Liver (tissue), 7 donors: ENCODE measurements at regions not wholly inside any gene's neighbourhood (a gene's known extent, or its start where the extent isn't known, plus 50 kb on each side); places are given as distances from the start of the nearest gene placed in this dataset.

ENCODE experiments used
- DNase-seq: peaks from one replicate; pipeline ENCODE4 v3.0.0-alpha.2; 2017; ENCODE audit warnings: low spot score
- H3K27ac ChIP-seq, 2 donors: one replicate each; pipeline ENCODE4 v1.7.0; 2013; ENCODE audit warnings: inconsistent platforms in 2 of 2, low read length in 2 of 2, control low read depth in 1 of 2, low read depth in 1 of 2, mild to moderate bottlenecking in 1 of 2
- H3K27me3 ChIP-seq, 4 donors: one replicate each; pipeline versions ENCODE4 v1.6.1 to v1.7.0; 2013; ENCODE audit warnings: low read length in 3 of 4, inconsistent platforms in 1 of 4, mild to moderate bottlenecking in 1 of 4, moderate library complexity in 1 of 4; ENCODE audit not compliant: control insufficient read depth in 4 of 4, insufficient read depth in 4 of 4
- H3K36me3 ChIP-seq, 4 donors: one replicate each; pipeline versions ENCODE4 v1.6.1 to v1.7.0; 2013; ENCODE audit warnings: low read length in 3 of 4, mild to moderate bottlenecking in 3 of 4, low read depth in 1 of 4, moderate library complexity in 1 of 4; ENCODE audit not compliant: control insufficient read depth in 4 of 4, insufficient read depth in 3 of 4
- H3K4me1 ChIP-seq, 4 donors: one replicate each; pipeline versions ENCODE4 v1.6.1 to v1.7.0; 2013; ENCODE audit warnings: low read length in 3 of 4, mild to moderate bottlenecking in 3 of 4, moderate library complexity in 1 of 4; ENCODE audit not compliant: control insufficient read depth in 4 of 4, insufficient read depth in 4 of 4
- H3K4me3 ChIP-seq, 3 donors: one replicate each; pipeline versions ENCODE4 v1.6.1 to v1.7.0; 2013; ENCODE audit warnings: low read length in 3 of 3, control low read depth in 1 of 3, low read depth in 1 of 3, mild to moderate bottlenecking in 1 of 3
- H3K9ac ChIP-seq, 2 donors: one replicate each; pipeline ENCODE4 v1.7.0; 2013; ENCODE audit warnings: low read length in 2 of 2, mild to moderate bottlenecking in 2 of 2, moderate library complexity in 2 of 2, control low read depth in 1 of 2, low read depth in 1 of 2
- H3K9me3 ChIP-seq, 4 donors: one replicate each; pipeline versions ENCODE4 v1.6.1 to v1.7.0; 2013; ENCODE audit warnings: low read length in 3 of 4; ENCODE audit not compliant: control insufficient read depth in 4 of 4
- ATF3 ChIP-seq: IDR thresholded peaks from 2 replicates; pipeline ENCODE4 v1.6.1; 2016; ENCODE audit warnings: antibody characterized with exemption
- EGR1 ChIP-seq, 2 donors: IDR thresholded peaks; 2 replicates each; pipeline ENCODE4 v1.6.1; 2016 to 2018; ENCODE audit warnings: antibody characterized with exemption in 2 of 2, low read depth in 2 of 2
- FOXA1 ChIP-seq: IDR thresholded peaks from 2 replicates; pipeline ENCODE4 v1.6.1; 2016; ENCODE audit warnings: antibody characterized with exemption
- FOXA2 ChIP-seq: IDR thresholded peaks from 2 replicates; pipeline ENCODE4 v1.6.1; 2016; ENCODE audit warnings: antibody characterized with exemption
- GABPA ChIP-seq, 2 donors: IDR thresholded peaks in 1 of 2; conservative IDR thresholded peaks in 1 of 2; 2 replicates each; pipeline ENCODE4 v1.6.1; 2016; ENCODE audit warnings: antibody characterized with exemption in 2 of 2, mild to moderate bottlenecking in 1 of 2, moderate library complexity in 1 of 2
- HNF4A ChIP-seq, 2 donors: conservative IDR thresholded peaks; 2 replicates each; pipeline ENCODE4 v1.6.1; 2016; ENCODE audit warnings: antibody characterized with exemption in 2 of 2, mild to moderate bottlenecking in 2 of 2
- HNF4G ChIP-seq: IDR thresholded peaks from 2 replicates; pipeline ENCODE4 v1.6.1; 2016; ENCODE audit warnings: antibody characterized with exemption
- JUND ChIP-seq, 2 donors: IDR thresholded peaks; 2 replicates each; pipeline ENCODE4 v1.6.1; 2016; ENCODE audit warnings: antibody characterized with exemption in 2 of 2
- NR2F2 ChIP-seq: IDR thresholded peaks from 2 replicates; pipeline ENCODE4 v1.6.1; 2016; ENCODE audit warnings: antibody characterized with exemption
- RAD21 ChIP-seq, 2 donors: IDR thresholded peaks; 2 replicates each; pipeline ENCODE4 v1.6.1; 2016; ENCODE audit warnings: antibody characterized with exemption in 2 of 2, mild to moderate bottlenecking in 2 of 2
- REST ChIP-seq: IDR thresholded peaks from 2 replicates; pipeline ENCODE4 v1.6.1; 2016; ENCODE audit warnings: antibody characterized with exemption, mild to moderate bottlenecking
- RXRA ChIP-seq, 2 donors: IDR thresholded peaks; 2 replicates each; pipeline ENCODE4 v1.6.1; 2017 to 2018; ENCODE audit warnings: antibody characterized with exemption in 2 of 2, mild to moderate bottlenecking in 1 of 2
- SP1 ChIP-seq: IDR thresholded peaks from 2 replicates; pipeline ENCODE4 v1.6.1; 2018; ENCODE audit warnings: antibody characterized with exemption, mild to moderate bottlenecking
- TAF1 ChIP-seq: conservative IDR thresholded peaks from 2 replicates; pipeline ENCODE4 v1.6.1; 2016; ENCODE audit warnings: antibody characterized with exemption, mild to moderate bottlenecking
- YY1 ChIP-seq: IDR thresholded peaks from 2 replicates; pipeline ENCODE4 v1.6.1; 2016; ENCODE audit warnings: antibody characterized with exemption, mild to moderate bottlenecking
- WGBS: extraction: QIAGEN DNeasy Blood & Tissue Kit; methylation state at CpG from one replicate; pipeline ENCODE4 v1.1.7; 2013; 5-methylcytosine and 5-hydroxymethylcytosine counted together
- TF ChIP-seq, protein P1 (sequence below): IDR thresholded peaks from 2 replicates; pipeline ENCODE4 v1.6.1; 2016; ENCODE audit warnings: antibody characterized with exemption
- TF ChIP-seq, protein P2 (sequence below): IDR thresholded peaks from 2 replicates; pipeline ENCODE4 v1.6.1; 2016; ENCODE audit warnings: antibody characterized with exemption
- donor health status: healthy.
- donor health status: healthy.
- donor health status: healthy.
- donor health status: healthy.

DNA sequence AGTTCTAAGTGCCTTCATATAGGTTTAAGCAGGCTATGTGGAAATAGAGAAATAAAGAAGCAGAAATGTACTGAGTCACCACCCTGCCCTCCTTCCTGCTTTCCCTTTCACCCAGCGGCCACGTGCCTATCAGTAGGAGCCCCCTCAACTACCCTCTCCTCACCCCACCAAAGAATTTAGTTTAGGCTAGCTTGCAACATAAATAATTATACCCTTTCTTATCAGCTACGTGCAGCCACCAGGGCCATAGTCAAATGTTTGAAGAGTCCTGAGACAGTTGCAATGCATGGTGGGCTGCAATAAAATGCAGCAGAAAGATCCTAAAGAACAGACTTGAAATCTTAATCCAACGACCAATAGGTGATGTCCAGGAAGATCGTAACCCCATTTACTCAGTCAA lies 101.2 kb downstream of the RTP5 start:
- WGBS, result 86% methylated on average over 5 of the region's 5 CpGs
- DNase-seq, result no peak
- Histone ChIP-seq H3K9me3 (no peaks in the 10 kb centered on the region), H3K4me3 (no peak overlapping the region), H3K27me3 (no peaks in the 10 kb centered on the region), H3K9ac (no peak overlapping the region), H3K4me1 (no peaks in the 10 kb centered on the region), H3K36me3 (peaks cover 0 to 4% (median under 1%) of the 10 kb centered on the region in 4 donors), H3K27ac (no peak overlapping the region)
- TF ChIP-seq RXRA (IDR thresholded peaks at IDR 0.05), result no peak
- no peak for TF ChIP-seq REST
- TF ChIP-seq RAD21 (IDR thresholded peaks at IDR 0.05), result no peak
- TF ChIP-seq GABPA (IDR thresholded peaks at IDR 0.05 in 1 of 2, conservative IDR thresholded peaks at IDR 0.05 in 1 of 2), result no peak
- TF ChIP-seq TAF1, result no peak
- TF ChIP-seq, protein P1, sequence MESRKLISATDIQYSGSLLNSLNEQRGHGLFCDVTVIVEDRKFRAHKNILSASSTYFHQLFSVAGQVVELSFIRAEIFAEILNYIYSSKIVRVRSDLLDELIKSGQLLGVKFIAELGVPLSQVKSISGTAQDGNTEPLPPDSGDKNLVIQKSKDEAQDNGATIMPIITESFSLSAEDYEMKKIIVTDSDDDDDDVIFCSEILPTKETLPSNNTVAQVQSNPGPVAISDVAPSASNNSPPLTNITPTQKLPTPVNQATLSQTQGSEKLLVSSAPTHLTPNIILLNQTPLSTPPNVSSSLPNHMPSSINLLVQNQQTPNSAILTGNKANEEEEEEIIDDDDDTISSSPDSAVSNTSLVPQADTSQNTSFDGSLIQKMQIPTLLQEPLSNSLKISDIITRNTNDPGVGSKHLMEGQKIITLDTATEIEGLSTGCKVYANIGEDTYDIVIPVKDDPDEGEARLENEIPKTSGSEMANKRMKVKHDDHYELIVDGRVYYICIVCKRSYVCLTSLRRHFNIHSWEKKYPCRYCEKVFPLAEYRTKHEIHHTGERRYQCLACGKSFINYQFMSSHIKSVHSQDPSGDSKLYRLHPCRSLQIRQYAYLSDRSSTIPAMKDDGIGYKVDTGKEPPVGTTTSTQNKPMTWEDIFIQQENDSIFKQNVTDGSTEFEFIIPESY, result no peak
- no peak for TF ChIP-seq HNF4A (conservative IDR thresholded peaks at IDR 0.05)
- no peak for TF ChIP-seq YY1
- TF ChIP-seq ATF3, result no peak
- TF ChIP-seq JUND (IDR thresholded peaks at IDR 0.05), result no peak
- no peak for TF ChIP-seq SP1
- TF ChIP-seq FOXA1, result no peak
- TF ChIP-seq, protein P2, sequence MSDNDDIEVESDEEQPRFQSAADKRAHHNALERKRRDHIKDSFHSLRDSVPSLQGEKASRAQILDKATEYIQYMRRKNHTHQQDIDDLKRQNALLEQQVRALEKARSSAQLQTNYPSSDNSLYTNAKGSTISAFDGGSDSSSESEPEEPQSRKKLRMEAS, result no peak
- TF ChIP-seq FOXA2, result no peak
- no peak for TF ChIP-seq EGR1 (IDR thresholded peaks at IDR 0.05; ENCODE audit: low read depth in 2 of 2)

DNA sequence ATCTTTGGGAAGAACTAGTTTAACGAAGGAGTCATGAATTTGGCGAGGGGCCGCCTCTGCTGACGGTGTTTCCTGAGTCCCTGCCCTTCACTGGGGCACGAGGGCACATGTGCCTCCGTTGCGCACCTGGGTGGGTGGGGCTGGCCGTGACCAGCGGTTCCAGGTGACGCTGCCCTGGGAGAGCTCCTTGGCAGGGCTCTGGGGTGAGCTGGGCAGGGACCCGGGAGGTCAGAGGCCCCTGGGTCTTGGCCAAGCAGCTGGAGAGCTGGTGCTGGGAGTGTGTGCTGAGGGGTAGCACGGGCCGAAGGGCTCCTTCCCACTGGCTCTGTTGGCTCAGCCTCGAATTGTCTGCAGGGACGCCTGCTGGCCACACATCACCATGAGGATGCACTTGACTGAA lies 104.6 kb downstream of the RTP5 start:
- Histone ChIP-seq H3K27ac (no peak overlapping the region), H3K4me3 (no peak overlapping the region), H3K9ac (no peak overlapping the region), H3K9me3 (no peaks in the 10 kb centered on the region), H3K36me3 (peaks cover 0 to 4% (median under 1%) of the 10 kb centered on the region in 4 donors), H3K4me1 (no peaks in the 10 kb centered on the region), H3K27me3 (no peaks in the 10 kb centered on the region)
- DNase-seq, result no peak
- TF ChIP-seq ATF3, result no peak
- TF ChIP-seq SP1, result no peak
- no peak for TF ChIP-seq TAF1
- no peak for TF ChIP-seq EGR1 (IDR thresholded peaks at IDR 0.05; ENCODE audit: low read depth in 2 of 2)
- TF ChIP-seq YY1, result no peak
- TF ChIP-seq, protein P2, result no peak
- no peak for TF ChIP-seq RXRA (IDR thresholded peaks at IDR 0.05)
- TF ChIP-seq, protein P1, result no peak
- TF ChIP-seq NR2F2, result no peak
- TF ChIP-seq FOXA1, result no peak
- TF ChIP-seq JUND (IDR thresholded peaks at IDR 0.05), result no peak
- TF ChIP-seq HNF4A (conservative IDR thresholded peaks at IDR 0.05), result no peak
- TF ChIP-seq FOXA2, result no peak
- TF ChIP-seq HNF4G, result no peak
- 91% methylated on average over 15 of the region's 15 CpGs for WGBS
